NCI-H526 treated with DMSO at 0.1 percent for 48 hours (cell line): ENCODE measurements at regions not wholly inside any gene's neighbourhood (a gene's known extent, or its start where the extent isn't known, plus 50 kb on each side); places are given as distances from the start of the nearest gene placed in this dataset.

Experiments
- DNase-seq: peaks from one replicate; lab custom pipeline; 2025; lab: John Stamatoyannopoulos, UW

GRCh38 chr7:133191787-133192186, 61.1 kb upstream of the EXOC4 start:
- DNase-seq, result no peak

- DNase-seq, result no peak
Observed at GRCh38 chr7:133195868-133196267, 57.0 kb upstream of the EXOC4 start.

- peak; percentile 81 for DNase-seq
Observed at GRCh38 chr7:133196856-133197612, 55.8 kb upstream of the EXOC4 start.

GRCh38 chr7:133197972-133198544, 54.8 kb upstream of the EXOC4 start:
- no peak for DNase-seq

GRCh38 chr7:133199831-133200230, 53.0 kb upstream of the EXOC4 start:
- no peak for DNase-seq

- DNase-seq, result no peak
Observed at GRCh38 chr7:133201470-133201869, 51.4 kb upstream of the EXOC4 start.

- no peak for DNase-seq
Observed at GRCh38 chr7:133202942-133203341, 49.9 kb upstream of the EXOC4 start.
